IMR-90 (cell line): ENCODE measurements at regions not wholly inside any gene's neighbourhood (a gene's known extent, or its start where the extent isn't known, plus 50 kb on each side); places are given as distances from the start of the nearest gene placed in this dataset.

ENCODE experiments used
- ATAC-seq: fragments of 200-7000 bp; cut with Tn5 transposase; 2 replicates; pipeline ENCODE4 v1.9.1; 2020; ENCODE audit warnings: low read depth, mild to moderate bottlenecking, moderate library complexity
- BruUV-seq: library from RNA; stranded (reverse); fragments of 400-500 nt; replicated peaks from 2 replicates; lab custom pipeline; 2021; lab: Mats Ljungman, UMichigan
- CTCF ChIA-PET: fragments of 300-600 bp; formaldehyde crosslinking; extraction: SDS; loops from one replicate; lab custom pipeline; 2021; ENCODE audit warnings: antibody characterized with exemption; lab: Yijun Ruan, JAX
- POLR2A ChIA-PET: fragments of 300-600 bp; sonication (Branson Sonifier 250); formaldehyde crosslinking; loops from one replicate; lab custom pipeline; 2022; ENCODE audit warnings: antibody characterized with exemption; ENCODE audit not compliant: unreplicated experiment; lab: Charles Lee
- DNase-seq: peaks from one replicate; pipeline ENCODE4 v3.0.0; 2013
- H2AFZ ChIP-seq: replicated peaks from 2 replicates; pipeline ENCODE3; 2013; ENCODE audit warnings: low read length, mild to moderate bottlenecking; ENCODE audit not compliant: poor library complexity
- H2AK5ac ChIP-seq: 2 replicates; pipeline ENCODE4 v1.6.1; 2013; ENCODE audit warnings: low read depth, low read length, inconsistent platforms
- H2AK9ac ChIP-seq: replicated peaks from 2 replicates; pipeline ENCODE3; 2013; ENCODE audit warnings: mild to moderate bottlenecking, low read depth, low read length, moderate library complexity; ENCODE audit not compliant: poor library complexity
- H2BK120ac ChIP-seq: 2 replicates; pipeline ENCODE4 v1.6.1; 2013; ENCODE audit warnings: low read depth, low read length, inconsistent platforms
- H2BK15ac ChIP-seq: 3 replicates; pipeline ENCODE4 v1.6.1; 2013; ENCODE audit warnings: low read depth, low read length, inconsistent platforms
- H2BK20ac ChIP-seq: 2 replicates; pipeline ENCODE4 v1.6.1; 2013; ENCODE audit warnings: low read depth, mild to moderate bottlenecking, inconsistent platforms, low read length, moderate library complexity
- H2BK5ac ChIP-seq: 2 replicates; pipeline ENCODE4 v1.6.1; 2013; ENCODE audit warnings: mild to moderate bottlenecking, low read depth, low read length, inconsistent platforms; ENCODE audit not compliant: poor library complexity, severe bottlenecking
- H3K14ac ChIP-seq: replicated peaks from 2 replicates; pipeline ENCODE4 v1.6.1; 2013; ENCODE audit warnings: low read depth, low read length, inconsistent platforms
- H3K18ac ChIP-seq: 2 replicates; pipeline ENCODE4 v1.6.1; 2013; ENCODE audit warnings: low read depth, low read length, control low read depth
- H3K23ac ChIP-seq: 2 replicates; pipeline ENCODE4 v1.6.1; 2013; ENCODE audit warnings: low read depth, low read length, inconsistent platforms
- H3K27ac ChIP-seq: 2 replicates; pipeline ENCODE4 v1.5.1; 2013; ENCODE audit warnings: mild to moderate bottlenecking, control low read depth, low read length; ENCODE audit not compliant: insufficient read depth
- H3K27me3 ChIP-seq: 2 replicates; pipeline ENCODE4 v1.6.1; 2013; ENCODE audit warnings: low read length; ENCODE audit not compliant: control insufficient read depth, insufficient read depth
- H3K36me3 ChIP-seq: 2 replicates; pipeline ENCODE4 v1.6.1; 2013; ENCODE audit warnings: low read length, mixed read lengths; ENCODE audit not compliant: control insufficient read depth, insufficient read depth
- H3K4ac ChIP-seq: 2 replicates; pipeline ENCODE4 v1.6.1; 2013; ENCODE audit warnings: low read depth, low read length, inconsistent platforms
- H3K4me1 ChIP-seq: 2 replicates; pipeline ENCODE4 v1.6.1; 2013; ENCODE audit warnings: low read length, mixed read lengths; ENCODE audit not compliant: control insufficient read depth, insufficient read depth
- H3K4me2 ChIP-seq: 2 replicates; pipeline ENCODE4 v1.6.1; 2013; ENCODE audit warnings: low read depth, mild to moderate bottlenecking, control low read depth, low read length, moderate library complexity
- H3K4me3 ChIP-seq: 2 replicates; pipeline ENCODE4 v1.5.1; 2013; ENCODE audit warnings: low read depth, mild to moderate bottlenecking, control low read depth, low read length, moderate library complexity; ENCODE audit not compliant: insufficient read depth
- H3K56ac ChIP-seq: 2 replicates; pipeline ENCODE4 v1.6.1; 2013; ENCODE audit warnings: low read length, inconsistent platforms; ENCODE audit not compliant: insufficient read depth; ENCODE audit errors: extremely low read depth
- H3K79me1 ChIP-seq, 2 experiments: 2 replicates each; pipeline ENCODE4 v1.6.1; 2013; ENCODE audit warnings: low read length in 2 of 2, inconsistent platforms in 1 of 2, low read depth in 1 of 2
- H3K9ac ChIP-seq: 2 replicates; pipeline ENCODE4 v1.6.1; 2013; ENCODE audit warnings: low read depth, low read length, control low read depth
- H3K9me1 ChIP-seq: 2 replicates; pipeline ENCODE4 v1.6.1; 2013; ENCODE audit warnings: low read length, inconsistent platforms; ENCODE audit not compliant: insufficient read depth
- H3K9me3 ChIP-seq: 2 replicates; pipeline ENCODE4 v1.6.1; 2013; ENCODE audit warnings: low read length; ENCODE audit not compliant: control insufficient read depth, insufficient read depth
- H4K20me1 ChIP-seq: 2 replicates; pipeline ENCODE4 v1.6.1; 2013; ENCODE audit warnings: low read length, inconsistent platforms; ENCODE audit not compliant: insufficient read depth
- H4K5ac ChIP-seq: 2 replicates; pipeline ENCODE4 v1.6.1; 2013; ENCODE audit warnings: mild to moderate bottlenecking, low read depth, low read length, control low read depth
- H4K8ac ChIP-seq, 2 experiments: 2 replicates each; pipeline ENCODE4 v1.6.1; 2013; ENCODE audit warnings: low read depth in 2 of 2, low read length in 2 of 2, control low read depth in 1 of 2, inconsistent platforms in 1 of 2
- H4K91ac ChIP-seq: 2 replicates; pipeline ENCODE4 v1.6.1; 2013; ENCODE audit warnings: low read depth, low read length, inconsistent platforms; ENCODE audit not compliant: insufficient read depth
- BHLHE40 ChIP-seq: fragments of 150-350 bp; IDR thresholded peaks from 2 replicates; pipeline ENCODE4 v1.6.1; 2016; ENCODE audit warnings: mild to moderate bottlenecking, low read depth, low read length
- CEBPB ChIP-seq: IDR thresholded peaks from 2 replicates; pipeline ENCODE4 v1.6.1; 2012; ENCODE audit warnings: low read depth, low read length, improper control_type of control experiment
- CHD1 ChIP-seq: IDR thresholded peaks from 2 replicates; pipeline ENCODE4 v1.6.1; 2012; ENCODE audit warnings: low read depth, low read length, improper control_type of control experiment
- FOS ChIP-seq: fragments of 150-350 bp; IDR thresholded peaks from 2 replicates; pipeline ENCODE4 v1.6.1; 2016; ENCODE audit warnings: low read depth, low read length
- MAFK ChIP-seq: IDR thresholded peaks from 2 replicates; pipeline ENCODE4 v1.6.1; 2012; ENCODE audit warnings: low read depth, low read length, improper control_type of control experiment
- MXI1 ChIP-seq: IDR thresholded peaks from 2 replicates; pipeline ENCODE4 v1.6.1; 2012; ENCODE audit warnings: low read depth, mild to moderate bottlenecking, low read length, moderate library complexity, borderline replicate concordance
- NFE2L2 ChIP-seq: fragments of 150-350 bp; IDR thresholded peaks from 2 replicates; pipeline ENCODE4 v1.6.1; 2016; ENCODE audit warnings: low read depth, mild to moderate bottlenecking, low read length
- POLR2A ChIP-seq: IDR thresholded peaks from 2 replicates; pipeline ENCODE4 v1.6.1; 2012; ENCODE audit warnings: mild to moderate bottlenecking, low read depth, low read length
- RCOR1 ChIP-seq: IDR thresholded peaks from 2 replicates; pipeline ENCODE4 v1.6.1; 2012; ENCODE audit warnings: mild to moderate bottlenecking, low read length, improper control_type of control experiment; ENCODE audit not compliant: insufficient replicate concordance
- RFX5 ChIP-seq: IDR thresholded peaks from 2 replicates; pipeline ENCODE4 v1.8.0; 2012; ENCODE audit warnings: low read depth, mild to moderate bottlenecking, low read length, moderate library complexity
- SMC3 ChIP-seq: fragments of 150-350 bp; IDR thresholded peaks from 2 replicates; pipeline ENCODE4 v1.6.1; 2016; ENCODE audit warnings: low read depth, mild to moderate bottlenecking, antibody characterized with exemption, low read length, moderate library complexity
- WGBS, 2 experiments: methylation state at CpG; one replicate each; pipeline versions ENCODE4 v1.1.5 to v1.1.7; 2013; ENCODE audit warnings: missing lambda C conversion rate in 2 of 2; ENCODE audit not compliant: insufficient read length in 1 of 2; ENCODE audit errors: extremely low coverage in 2 of 2; 5-methylcytosine and 5-hydroxymethylcytosine counted together
- dilution Hi-C: fragments of 300-500 bp; cut with HindIII; formaldehyde crosslinking; loops from one replicate; pipeline ENCODE4 v1.14.3; 2018; ENCODE audit warnings: low sequenced_read_pairs; ENCODE audit not compliant: unreplicated experiment
- in situ Hi-C: fragments of 300-500 bp; cut with MboI; formaldehyde crosslinking; loops from 3 replicates; pipeline ENCODE4 v1.14.3; 2019; ENCODE audit warnings: low sequenced_read_pairs, inconsistent platforms, mixed read lengths
- intact Hi-C: fragments of 100-400 bp; cut with micrococcal nuclease; formaldehyde crosslinking; loops from 2 replicates; pipeline ENCODE4 v1.10.0; 2022
- TF ChIP-seq, protein P1 (sequence below): fragments of 150-350 bp; IDR thresholded peaks from 2 replicates; pipeline ENCODE4 v1.6.1; 2016; ENCODE audit warnings: low read depth, mild to moderate bottlenecking, low read length, moderate library complexity, borderline replicate concordance
- TF ChIP-seq, protein P2 (sequence below): fragments of 150-350 bp; IDR thresholded peaks from 2 replicates; pipeline ENCODE4 v1.6.1; 2017; ENCODE audit warnings: mild to moderate bottlenecking, antibody characterized with exemption, low read length, low read depth
- TF ChIP-seq, protein P3 (sequence below): conservative IDR thresholded peaks from 2 replicates; pipeline ENCODE4 v1.5.1; 2012; ENCODE audit warnings: mild to moderate bottlenecking, low read depth, low read length, improper control_type of control experiment

DNA sequence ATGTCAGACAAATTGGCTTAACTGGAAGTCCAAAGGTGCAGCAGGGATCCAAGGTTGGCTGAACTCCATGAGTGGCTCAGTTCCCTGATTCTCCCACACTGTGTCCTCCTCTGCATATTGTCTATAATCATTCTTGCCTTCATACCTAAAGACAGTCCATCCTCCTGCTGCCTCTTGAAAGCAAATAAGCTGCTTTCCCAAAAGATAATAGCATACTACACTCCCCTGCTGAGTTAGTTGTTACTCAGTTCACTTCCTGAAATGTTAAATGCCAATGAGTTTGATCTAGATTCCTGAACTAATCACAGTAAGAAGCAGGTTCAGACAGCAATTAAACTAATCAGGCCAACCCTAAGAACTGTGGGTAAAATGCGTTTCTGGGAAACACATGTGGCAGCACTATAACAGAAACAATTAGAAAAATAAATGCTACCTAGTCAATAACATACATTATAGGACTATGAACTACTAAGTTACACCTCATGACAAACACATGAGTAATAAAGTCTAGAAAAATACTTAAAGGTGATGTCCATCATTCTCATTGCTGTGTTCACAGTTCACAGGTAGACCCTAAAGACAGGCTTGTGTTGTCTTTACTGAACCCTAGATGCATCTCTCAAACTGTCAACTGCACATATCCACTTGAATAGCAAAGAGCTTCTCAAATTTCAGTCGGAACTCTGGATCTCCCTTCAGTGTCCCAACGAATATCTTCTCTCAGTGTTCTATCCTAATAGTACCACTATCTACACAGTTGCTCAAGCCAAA is 50.8 kb upstream of the BOLA1 start:
- peaks cover 10% of the 10 kb centered on the region for H3K4me1 ChIP-seq
- H3K14ac ChIP-seq = peak overlapping the region; percentile 85; the same call in 1 of the 2 replicates
- peak overlapping the region; percentile 77 for H3K23ac ChIP-seq
- no peak overlapping the region for H2BK20ac ChIP-seq
- ChIA-PET POLR2A (interaction anchor here (2.0 kb wide), 1 partner anchor 39 kb away, joined by 16 read pairs; a partner anchor contains a TSS), CTCF (no interaction called here)
- WGBS, 2 experiments = 0% methylated on average over 2 of the region's 3 CpGs; no CpG with 5 or more reads in 1 of the 2 experiments
- H4K20me1 ChIP-seq = peaks cover 3% of the 10 kb centered on the region; the same call in 1 of the 2 replicates
- H3K4ac ChIP-seq = peak overlapping the region; percentile 30; the same call in 1 of the 2 replicates
- peak overlapping the region; percentile 97 for H2BK5ac ChIP-seq
- H3K9ac ChIP-seq = peak overlapping the region; percentile 100; the same call in 1 of the 2 replicates
- no peaks in the 10 kb centered on the region for H3K27me3 ChIP-seq
- peaks cover 3% of the 10 kb centered on the region for H3K36me3 ChIP-seq
- peak overlapping the region; percentile 23; the same call in 1 of the 2 replicates for H2AK5ac ChIP-seq
- H3K9me1 ChIP-seq = peaks cover 3% of the 10 kb centered on the region; the same call in 1 of the 2 replicates
- no peak overlapping the region; the same call in 1 of the 2 replicates for H3K56ac ChIP-seq
- H3K9me3 ChIP-seq = no peaks in the 10 kb centered on the region
- H3K18ac ChIP-seq = no peak overlapping the region
- H3K4me3 ChIP-seq = peak overlapping the region; percentile 97; the same call in 1 of the 2 replicates
- no peak overlapping the region for H2AK9ac ChIP-seq
- no peak overlapping the region for H2BK120ac ChIP-seq
- peak overlapping the region; percentile 100 for H3K4me2 ChIP-seq
- no peak overlapping the region for H4K5ac ChIP-seq
- peaks cover 25 to 49% of the 10 kb centered on the region in 2 experiments for H3K79me1 ChIP-seq
- BruUV-seq = no TSS peak
- H2AFZ ChIP-seq = no peak overlapping the region
- ATAC-seq (no peak), DNase-seq (no peak)
- in situ Hi-C loops (no loop called here), intact Hi-C loops (no loop called here), dilution Hi-C loops (no loop called here)
- no peak overlapping the region for H2BK15ac ChIP-seq
- H4K91ac ChIP-seq = no peak overlapping the region
- no peak overlapping the region for H4K8ac ChIP-seq
- H3K27ac ChIP-seq = no peak overlapping the region
- TF ChIP-seq, protein P1, sequence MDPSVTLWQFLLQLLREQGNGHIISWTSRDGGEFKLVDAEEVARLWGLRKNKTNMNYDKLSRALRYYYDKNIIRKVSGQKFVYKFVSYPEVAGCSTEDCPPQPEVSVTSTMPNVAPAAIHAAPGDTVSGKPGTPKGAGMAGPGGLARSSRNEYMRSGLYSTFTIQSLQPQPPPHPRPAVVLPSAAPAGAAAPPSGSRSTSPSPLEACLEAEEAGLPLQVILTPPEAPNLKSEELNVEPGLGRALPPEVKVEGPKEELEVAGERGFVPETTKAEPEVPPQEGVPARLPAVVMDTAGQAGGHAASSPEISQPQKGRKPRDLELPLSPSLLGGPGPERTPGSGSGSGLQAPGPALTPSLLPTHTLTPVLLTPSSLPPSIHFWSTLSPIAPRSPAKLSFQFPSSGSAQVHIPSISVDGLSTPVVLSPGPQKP = no peak
- TF ChIP-seq RCOR1 (no peak), BHLHE40 (no peak), POLR2A (no peak), MAFK (no peak), RFX5 (no peak), FOS (no peak), CHD1 (no peak), NFE2L2 (no peak), SMC3 (no peak), CEBPB (no peak), MXI1 (no peak)
- TF ChIP-seq, protein P2, sequence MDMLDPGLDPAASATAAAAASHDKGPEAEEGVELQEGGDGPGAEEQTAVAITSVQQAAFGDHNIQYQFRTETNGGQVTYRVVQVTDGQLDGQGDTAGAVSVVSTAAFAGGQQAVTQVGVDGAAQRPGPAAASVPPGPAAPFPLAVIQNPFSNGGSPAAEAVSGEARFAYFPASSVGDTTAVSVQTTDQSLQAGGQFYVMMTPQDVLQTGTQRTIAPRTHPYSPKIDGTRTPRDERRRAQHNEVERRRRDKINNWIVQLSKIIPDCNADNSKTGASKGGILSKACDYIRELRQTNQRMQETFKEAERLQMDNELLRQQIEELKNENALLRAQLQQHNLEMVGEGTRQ = no peak
- TF ChIP-seq, protein P3, sequence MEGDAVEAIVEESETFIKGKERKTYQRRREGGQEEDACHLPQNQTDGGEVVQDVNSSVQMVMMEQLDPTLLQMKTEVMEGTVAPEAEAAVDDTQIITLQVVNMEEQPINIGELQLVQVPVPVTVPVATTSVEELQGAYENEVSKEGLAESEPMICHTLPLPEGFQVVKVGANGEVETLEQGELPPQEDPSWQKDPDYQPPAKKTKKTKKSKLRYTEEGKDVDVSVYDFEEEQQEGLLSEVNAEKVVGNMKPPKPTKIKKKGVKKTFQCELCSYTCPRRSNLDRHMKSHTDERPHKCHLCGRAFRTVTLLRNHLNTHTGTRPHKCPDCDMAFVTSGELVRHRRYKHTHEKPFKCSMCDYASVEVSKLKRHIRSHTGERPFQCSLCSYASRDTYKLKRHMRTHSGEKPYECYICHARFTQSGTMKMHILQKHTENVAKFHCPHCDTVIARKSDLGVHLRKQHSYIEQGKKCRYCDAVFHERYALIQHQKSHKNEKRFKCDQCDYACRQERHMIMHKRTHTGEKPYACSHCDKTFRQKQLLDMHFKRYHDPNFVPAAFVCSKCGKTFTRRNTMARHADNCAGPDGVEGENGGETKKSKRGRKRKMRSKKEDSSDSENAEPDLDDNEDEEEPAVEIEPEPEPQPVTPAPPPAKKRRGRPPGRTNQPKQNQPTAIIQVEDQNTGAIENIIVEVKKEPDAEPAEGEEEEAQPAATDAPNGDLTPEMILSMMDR = no peak
